ENCODE measurements at regions not wholly inside any gene's neighbourhood (a gene's known extent, or its start where the extent isn't known, plus 50 kb on each side); places are given as distances from the start of the nearest gene placed in this dataset.

GRCh38 chr20:53839423-53840176 lies 230.8 kb downstream of the BCAS1 start:
- TF ChIP-seq CTCF (IDR thresholded peaks at IDR 0.05 in 4 of 5, conservative IDR thresholded peaks at IDR 0.05 in 1 of 5) = no peak
- no peak for TF ChIP-seq POLR2A (IDR thresholded peaks at IDR 0.05)

All from gastrocnemius medialis (tissue), 4 donors.